Adrenal gland (tissue), 9 donors: ENCODE measurements at regions not wholly inside any gene's neighbourhood (a gene's known extent, or its start where the extent isn't known, plus 50 kb on each side); places are given as distances from the start of the nearest gene placed in this dataset.

Experiments
- DNase-seq, 7 donors: peaks; one replicate each; pipeline ENCODE4 v3.0.0-alpha.2; 2019 to 2020
- H3K27ac ChIP-seq, 5 donors: fragments of 200-600 bp; sonication (generic) in 4 of 5; 1 replicate in 3 of 5; 2 replicates in 2 of 5; pipeline versions ENCODE4 v1.5.1 to v1.8.0; 2016 to 2020; ENCODE audit warnings: mild to moderate bottlenecking in 1 of 5
- H3K27me3 ChIP-seq: fragments of 200-600 bp; 2 replicates; pipeline ENCODE4 v1.8.0; 2021
- H3K36me3 ChIP-seq, 2 donors: fragments of 200-600 bp; replicated peaks in 1 of 2; 1 replicate in 1 of 2; 2 replicates in 1 of 2; pipeline versions ENCODE4 v1.5.1 to v1.8.0; 2018 to 2022
- H3K4me1 ChIP-seq, 2 donors: fragments of 200-600 bp; replicated peaks in 1 of 2; 1 replicate in 1 of 2; 2 replicates in 1 of 2; pipeline versions ENCODE4 v1.5.1 to v1.8.0; 2018 to 2021
- H3K4me3 ChIP-seq, 4 donors: fragments of 200-600 bp; sonication (generic) in 3 of 4; one replicate each; pipeline ENCODE4 v1.5.1; 2016 to 2018
- H3K9me3 ChIP-seq, 3 donors: fragments of 200-600 bp; sonication (generic) in 1 of 3; replicated peaks in 1 of 3; 1 replicate in 2 of 3; 2 replicates in 1 of 3; pipeline versions ENCODE4 v1.5.1 to v1.8.0; 2016 to 2021
- CTCF ChIP-seq, 6 experiments: fragments of 450-650 bp in 4 of 6; fragments of 200-600 bp in 2 of 6; sonication (generic) in 1 of 6; IDR thresholded peaks; 1 replicate in 5 of 6; 2 replicates in 1 of 6; pipeline versions ENCODE4 v1.5.1 to v1.8.0; 2016 to 2021; ENCODE audit warnings: antibody characterized with exemption in 6 of 6, mild to moderate bottlenecking in 2 of 6, moderate library complexity in 1 of 6
- POLR2A ChIP-seq, 2 donors: fragments of 450-650 bp; IDR thresholded peaks; one replicate each; pipeline ENCODE4 v1.6.1; 2017; ENCODE audit warnings: antibody characterized with exemption in 2 of 2, mild to moderate bottlenecking in 2 of 2, moderate library complexity in 1 of 2
- WGBS, 4 donors: extraction: QIAGEN DNeasy Blood & Tissue Kit in 2 of 4; methylation state at CpG; one replicate each; pipeline versions ENCODE4 v1.1.5 to v1.1.7; 2013 to 2017; 5-methylcytosine and 5-hydroxymethylcytosine counted together
- intact Hi-C, 2 donors: fragments of 100-400 bp; cut with DNase I; formaldehyde crosslinking; loops; one replicate each; pipeline versions ENCODE4 v1.14.1 to v1.15.0; 2022 to 2023
- donor health status: healthy with polysubstance abuse.
- donor health status: Bipolar disorder and iron deficiency.
- donor health status: DM: yes; HTN: yes; CAD: no.
- donor health status: DM: no; HTN: no; CAD: no.
- donor health status: DM: no; HTN: no; CAD: no.

GRCh38 chr11:92304271-92304670 lies 79.7 kb downstream of the FAT3 start:
- 83 to 94% (median 86%) methylated on average over 1 of the region's 1 CpG for WGBS, 4 donors
- no peaks in the 10 kb centered on the region for H3K9me3 ChIP-seq

DNA sequence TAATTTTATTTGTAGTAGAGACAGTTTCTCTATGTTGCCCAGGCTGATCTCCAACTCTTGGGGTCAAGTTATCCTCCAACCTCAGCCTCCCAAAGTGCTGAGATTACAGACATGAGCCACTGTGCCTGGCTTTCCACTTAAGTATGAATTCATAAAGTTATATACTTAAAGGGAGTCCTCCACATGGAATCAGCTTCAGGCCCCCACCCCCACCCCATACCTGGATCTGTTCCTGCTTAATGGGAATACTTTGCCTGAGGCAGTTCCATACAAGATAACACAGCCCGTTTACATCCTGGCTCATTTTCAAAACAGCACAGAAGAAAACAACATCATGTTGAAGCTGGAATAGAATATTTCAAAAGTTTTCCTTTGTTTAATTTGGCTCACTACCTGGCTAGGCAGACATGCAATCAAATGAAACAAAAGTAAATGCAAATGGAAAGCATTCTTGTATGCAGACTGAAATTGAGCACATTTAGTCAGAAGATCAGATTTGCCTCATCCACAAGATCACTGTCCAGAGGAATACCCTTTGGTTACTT lies 82.4 kb downstream of the FAT3 start:
- H3K9me3 ChIP-seq = no peaks in the 10 kb centered on the region
- no peaks in the 10 kb centered on the region for H3K36me3 ChIP-seq
- no peak overlapping the region for H3K27ac ChIP-seq
- no peak for DNase-seq
- WGBS, 4 donors = 17 to 36% (median 24%) methylated on average over 1 of the region's 1 CpG
- no peaks in the 10 kb centered on the region for H3K4me1 ChIP-seq
- no peak overlapping the region for H3K4me3 ChIP-seq
- H3K27me3 ChIP-seq = no peaks in the 10 kb centered on the region
- intact Hi-C loops = no loop called here
- no peak for TF ChIP-seq CTCF (IDR thresholded peaks at IDR 0.05)
- no peak for TF ChIP-seq POLR2A (IDR thresholded peaks at IDR 0.05)

More at GRCh38 chr11:92304271-92304670, 79.7 kb downstream of the FAT3 start:
- TF ChIP-seq CTCF (IDR thresholded peaks at IDR 0.05) (no peak), POLR2A (IDR thresholded peaks at IDR 0.05) (no peak)
- intact Hi-C loops = no loop called here
- H3K36me3 ChIP-seq = no peaks in the 10 kb centered on the region
- no peak for DNase-seq
- no peaks in the 10 kb centered on the region for H3K4me1 ChIP-seq
- no peaks in the 10 kb centered on the region for H3K27me3 ChIP-seq
- H3K27ac ChIP-seq = no peak overlapping the region
- no peak overlapping the region for H3K4me3 ChIP-seq

DNA sequence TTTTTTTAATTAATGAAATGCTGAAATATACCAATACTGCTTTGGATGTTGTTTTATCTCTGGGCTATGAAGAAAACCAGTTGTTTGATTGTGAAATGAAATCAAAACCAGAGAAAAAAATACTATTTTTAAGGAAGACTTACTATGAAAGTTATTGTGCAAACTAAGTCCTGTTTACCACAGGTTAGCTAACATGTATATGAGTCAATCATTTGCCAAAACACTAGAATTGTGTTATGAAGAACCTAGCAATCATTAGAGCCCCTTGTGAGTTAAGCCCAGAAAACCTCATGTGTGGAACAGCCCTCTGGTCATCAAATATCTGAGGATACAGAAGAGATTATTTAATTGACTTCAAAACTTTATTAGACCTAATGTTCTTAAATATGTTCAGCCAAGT lies 83.7 kb downstream of the FAT3 start:
- H3K27ac ChIP-seq = no peak overlapping the region
- intact Hi-C loops = no loop called here
- no peaks in the 10 kb centered on the region for H3K4me1 ChIP-seq
- TF ChIP-seq CTCF (IDR thresholded peaks at IDR 0.05) = no peak
- no peak for TF ChIP-seq POLR2A (IDR thresholded peaks at IDR 0.05)
- no peaks in the 10 kb centered on the region for H3K9me3 ChIP-seq
- no peak for DNase-seq
- H3K4me3 ChIP-seq = no peak overlapping the region
- no peaks in the 10 kb centered on the region for H3K27me3 ChIP-seq
- no peaks in the 10 kb centered on the region for H3K36me3 ChIP-seq

- H3K4me1 ChIP-seq = no peaks in the 10 kb centered on the region
- DNase-seq = no peak
- H3K4me3 ChIP-seq = no peak overlapping the region
- H3K27me3 ChIP-seq = no peaks in the 10 kb centered on the region
- intact Hi-C loops = no loop called here
- no peaks in the 10 kb centered on the region for H3K36me3 ChIP-seq
- TF ChIP-seq CTCF (IDR thresholded peaks at IDR 0.05) (no peak), POLR2A (IDR thresholded peaks at IDR 0.05) (no peak)
- H3K27ac ChIP-seq = no peak overlapping the region
- no peaks in the 10 kb centered on the region for H3K9me3 ChIP-seq
- WGBS, 4 donors = 60 to 72% (median 67%) methylated on average over 5 of the region's 5 CpGs
These were observed 87.2 kb downstream of the FAT3 start for GRCh38 chr11:92311616-92312449.
